ENCODE measurements at regions not wholly inside any gene's neighbourhood (a gene's known extent, or its start where the extent isn't known, plus 50 kb on each side); places are given as distances from the start of the nearest gene placed in this dataset.

DNA sequence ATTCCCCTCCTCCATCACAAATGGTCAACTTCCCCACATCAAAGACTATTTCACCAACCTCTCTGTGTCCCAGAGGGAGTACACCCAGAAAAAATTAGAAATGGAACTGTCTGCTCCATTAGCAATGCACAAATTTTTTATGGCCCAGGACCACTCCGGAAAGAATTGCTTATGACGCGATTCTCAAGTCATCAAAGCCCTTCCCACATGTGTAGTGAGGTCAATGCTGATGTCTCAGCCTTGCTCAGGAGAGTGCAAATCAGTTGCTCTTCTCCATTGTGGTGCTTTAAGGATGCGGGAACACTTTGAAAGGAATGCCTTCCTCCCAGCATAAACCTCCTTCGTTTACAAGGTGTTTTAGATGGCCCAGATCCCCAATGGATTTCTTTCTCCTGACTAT is 518.3 kb downstream of the PPARGC1A start:
- no peaks in the 10 kb centered on the region for H3K9me3 ChIP-seq (ENCODE audit: control insufficient read depth in 2 of 2, insufficient read depth in 1 of 2, low read depth in 1 of 2, low read length in 1 of 2)
- FAIRE-seq (no peak), DNase-seq (no peak)
- H3K27ac ChIP-seq (ENCODE audit: low read depth in 1 of 3, low read length in 2 of 3): no peak overlapping the region
- no peaks in the 10 kb centered on the region for H3K36me3 ChIP-seq (ENCODE audit: control insufficient read depth in 3 of 3, insufficient read depth in 2 of 3, low read depth in 1 of 3, low read length in 3 of 3)
- H3K4me1 ChIP-seq (ENCODE audit: control insufficient read depth in 3 of 3, insufficient read depth in 2 of 3, low read depth in 1 of 3, low read length in 2 of 3): no peaks in the 10 kb centered on the region
- no peak overlapping the region for H3K4me3 ChIP-seq (ENCODE audit: low read depth in 1 of 3, low read length in 3 of 3)
- H3K27me3 ChIP-seq (ENCODE audit: control insufficient read depth in 3 of 3, insufficient read depth in 3 of 3, low read length in 3 of 3): no peaks in the 10 kb centered on the region
- 82 to 92% (median 91%) methylated on average over 5 of the region's 5 CpGs for WGBS, 3 donors

DNA sequence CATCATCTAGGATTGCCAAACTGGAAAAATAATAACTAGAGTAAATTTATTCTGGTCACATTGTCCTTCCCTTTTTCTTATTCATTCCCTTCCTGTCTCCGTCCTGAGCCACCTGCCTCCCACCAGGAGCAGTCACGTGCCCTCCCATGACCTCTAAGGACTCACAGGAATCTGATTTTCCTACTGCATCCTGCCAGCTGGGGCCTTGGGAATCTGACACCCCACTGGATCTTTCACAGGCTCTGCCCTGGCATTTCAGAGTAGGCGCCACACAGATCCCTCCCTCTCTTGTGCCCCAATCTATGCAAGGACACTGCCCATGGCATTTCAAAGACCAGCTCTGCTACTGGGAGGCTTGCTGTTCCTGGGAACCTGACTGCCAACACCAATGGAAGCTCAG is 520.5 kb downstream of the PPARGC1A start:
- Histone ChIP-seq H3K27ac (ENCODE audit: low read depth in 1 of 3, low read length in 2 of 3) (no peak overlapping the region), H3K9me3 (ENCODE audit: control insufficient read depth in 2 of 2, insufficient read depth in 1 of 2, low read depth in 1 of 2, low read length in 1 of 2) (no peaks in the 10 kb centered on the region), H3K4me1 (ENCODE audit: control insufficient read depth in 3 of 3, insufficient read depth in 2 of 3, low read depth in 1 of 3, low read length in 2 of 3) (no peaks in the 10 kb centered on the region), H3K4me3 (ENCODE audit: low read depth in 1 of 3, low read length in 3 of 3) (no peak overlapping the region), H3K27me3 (ENCODE audit: control insufficient read depth in 3 of 3, insufficient read depth in 3 of 3, low read length in 3 of 3) (no peaks in the 10 kb centered on the region), H3K36me3 (ENCODE audit: control insufficient read depth in 3 of 3, insufficient read depth in 2 of 3, low read depth in 1 of 3, low read length in 3 of 3) (no peaks in the 10 kb centered on the region)
- 70 to 85% (median 74%) methylated on average over 3 of the region's 3 CpGs for WGBS, 3 donors
- DNase-seq (no peak), FAIRE-seq (no peak)

DNA sequence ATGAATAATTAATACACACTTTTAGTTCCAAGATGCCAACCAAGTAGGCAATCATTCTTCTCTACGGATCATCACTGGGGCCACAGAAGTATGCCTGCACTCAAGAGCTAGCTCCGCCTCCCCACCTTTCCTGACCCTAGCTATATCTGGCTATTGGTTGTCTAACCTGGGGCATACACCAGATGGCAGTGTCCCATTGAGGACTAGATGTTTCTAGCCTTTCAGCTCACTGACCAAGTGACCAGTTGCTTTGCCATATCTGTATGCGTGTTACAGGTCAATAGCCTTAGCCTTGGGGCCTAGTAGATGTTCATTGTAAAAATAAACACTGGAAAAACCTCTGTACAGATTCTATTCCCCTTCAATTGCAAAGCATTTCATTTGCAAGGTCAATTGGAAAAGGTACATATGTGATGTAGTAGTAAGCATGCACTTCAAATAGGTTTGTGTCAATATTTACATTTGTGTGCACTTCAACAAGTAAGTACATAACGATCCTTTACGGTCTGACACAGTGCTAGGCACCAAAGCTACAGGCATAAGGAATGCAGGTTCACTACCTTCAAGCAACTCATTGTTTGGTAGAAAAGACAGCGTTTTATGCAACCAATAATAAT is 521.7 kb downstream of the PPARGC1A start:
- Histone ChIP-seq H3K27me3 (ENCODE audit: control insufficient read depth in 3 of 3, insufficient read depth in 3 of 3, low read length in 3 of 3) (peaks cover 0 to under 1% (median 0%) of the 10 kb centered on the region in 3 donors), H3K9me3 (ENCODE audit: control insufficient read depth in 2 of 2, insufficient read depth in 1 of 2, low read depth in 1 of 2, low read length in 1 of 2) (no peaks in the 10 kb centered on the region), H3K36me3 (ENCODE audit: control insufficient read depth in 3 of 3, insufficient read depth in 2 of 3, low read depth in 1 of 3, low read length in 3 of 3) (no peaks in the 10 kb centered on the region), H3K27ac (ENCODE audit: low read depth in 1 of 3, low read length in 2 of 3) (no peak overlapping the region), H3K4me1 (ENCODE audit: control insufficient read depth in 3 of 3, insufficient read depth in 2 of 3, low read depth in 1 of 3, low read length in 2 of 3) (no peaks in the 10 kb centered on the region), H3K4me3 (ENCODE audit: low read depth in 1 of 3, low read length in 3 of 3) (no peak overlapping the region)
- whole genome bisulfite sequencing, 3 donors: 59 to 69% (median 65%) methylated on average over 6 of the region's 6 CpGs
- DNase-seq (peak; percentile 5 to 14), FAIRE-seq (no peak)

DNA sequence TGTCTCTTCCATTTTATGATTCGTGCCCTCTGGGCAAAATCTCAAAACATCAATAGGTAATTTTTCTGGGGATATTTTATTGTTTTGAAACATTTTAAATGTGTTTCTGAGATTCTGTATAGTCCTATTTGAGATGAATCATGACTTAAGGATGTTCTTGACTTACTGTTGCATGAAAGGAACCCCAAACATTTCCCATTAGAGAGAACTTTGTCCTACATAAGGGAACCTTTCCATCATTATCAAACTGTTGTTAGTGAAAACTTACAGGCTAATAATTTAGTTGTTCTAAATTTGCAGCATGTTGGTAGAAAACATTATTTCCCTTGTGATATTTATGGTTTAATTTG is 523.3 kb downstream of the PPARGC1A start:
- no peaks in the 10 kb centered on the region for H3K36me3 ChIP-seq (ENCODE audit: control insufficient read depth in 3 of 3, insufficient read depth in 2 of 3, low read depth in 1 of 3, low read length in 3 of 3)
- DNase-seq: no peak
- WGBS, 3 donors: 64 to 78% (median 77%) methylated on average over 1 of the region's 1 CpG
- no peaks in the 10 kb centered on the region for H3K4me1 ChIP-seq (ENCODE audit: control insufficient read depth in 3 of 3, insufficient read depth in 2 of 3, low read depth in 1 of 3, low read length in 2 of 3)
- H3K4me3 ChIP-seq (ENCODE audit: low read depth in 1 of 3, low read length in 3 of 3): no peak overlapping the region
- no peak overlapping the region for H3K27ac ChIP-seq (ENCODE audit: low read depth in 1 of 3, low read length in 2 of 3)
- no peak for FAIRE-seq
- peaks cover 0 to 2% (median 0%) of the 10 kb centered on the region in 3 donors for H3K27me3 ChIP-seq (ENCODE audit: control insufficient read depth in 3 of 3, insufficient read depth in 3 of 3, low read length in 3 of 3)
- no peaks in the 10 kb centered on the region for H3K9me3 ChIP-seq (ENCODE audit: control insufficient read depth in 2 of 2, insufficient read depth in 1 of 2, low read depth in 1 of 2, low read length in 1 of 2)

DNA sequence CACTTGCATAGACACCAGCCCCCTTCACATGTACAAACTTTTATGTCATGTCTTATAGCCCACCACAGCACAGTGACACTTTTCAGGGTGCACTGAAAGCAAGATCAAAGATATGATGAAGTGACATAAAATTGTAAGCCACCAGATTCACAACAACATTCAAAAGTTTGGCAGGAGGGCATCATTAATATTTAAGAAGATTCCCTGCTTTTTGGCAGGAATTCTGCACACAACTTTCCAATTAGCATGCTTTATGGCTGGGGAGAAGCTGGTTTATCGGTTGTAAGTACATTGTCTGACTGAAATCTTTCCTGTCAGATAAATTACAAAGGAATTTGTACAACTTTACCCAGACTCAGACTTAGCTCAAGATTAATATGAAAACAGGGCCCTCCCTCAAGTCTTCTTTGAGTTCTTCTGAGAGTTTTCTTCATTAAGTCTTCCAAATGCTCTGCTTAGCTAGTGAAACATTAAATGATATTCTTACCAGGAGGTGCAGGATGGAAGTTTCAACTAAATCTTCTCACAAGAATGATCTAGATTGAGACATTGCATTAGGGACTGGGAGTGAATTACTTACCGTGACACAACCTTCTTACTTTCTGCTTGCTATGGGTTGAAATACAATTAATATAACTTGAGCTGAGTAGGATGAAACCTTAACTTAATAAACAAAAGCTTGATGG is 523.8 kb downstream of the PPARGC1A start:
- DNase-seq: no peak
- Histone ChIP-seq H3K9me3 (ENCODE audit: control insufficient read depth in 2 of 2, insufficient read depth in 1 of 2, low read depth in 1 of 2, low read length in 1 of 2) (no peaks in the 10 kb centered on the region), H3K36me3 (ENCODE audit: control insufficient read depth in 3 of 3, insufficient read depth in 2 of 3, low read depth in 1 of 3, low read length in 3 of 3) (no peaks in the 10 kb centered on the region), H3K4me1 (ENCODE audit: control insufficient read depth in 3 of 3, insufficient read depth in 2 of 3, low read depth in 1 of 3, low read length in 2 of 3) (no peaks in the 10 kb centered on the region), H3K4me3 (ENCODE audit: low read depth in 1 of 3, low read length in 3 of 3) (no peak overlapping the region), H3K27ac (ENCODE audit: low read depth in 1 of 3, low read length in 2 of 3) (no peak overlapping the region), H3K27me3 (ENCODE audit: control insufficient read depth in 3 of 3, insufficient read depth in 3 of 3, low read length in 3 of 3) (peaks cover 0 to 2% (median 0%) of the 10 kb centered on the region in 3 donors)
- 68 to 77% (median 75%) methylated on average over 2 of the region's 2 CpGs for WGBS, 3 donors
- no peak for FAIRE-seq

DNA sequence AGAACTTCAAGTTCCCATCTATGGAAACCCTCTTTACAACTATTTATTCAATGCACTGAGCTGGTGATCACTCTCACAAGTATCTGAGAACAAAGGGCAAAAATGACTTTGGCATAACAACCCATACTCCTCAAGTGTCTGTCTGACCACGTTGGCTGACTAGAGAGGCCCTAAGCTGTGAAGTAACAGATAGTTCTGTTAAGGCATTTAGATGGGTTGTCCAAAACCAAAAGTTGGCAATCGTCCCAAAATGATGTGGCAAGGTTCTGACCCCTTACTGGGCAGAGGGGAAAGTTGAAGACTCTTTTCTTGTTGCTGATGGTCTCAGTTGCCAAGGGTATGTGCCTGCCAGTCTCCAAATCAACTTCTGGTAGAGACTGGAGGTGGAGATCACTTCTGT is 524.8 kb downstream of the PPARGC1A start:
- no peak for FAIRE-seq
- no peaks in the 10 kb centered on the region for H3K4me1 ChIP-seq (ENCODE audit: control insufficient read depth in 3 of 3, insufficient read depth in 2 of 3, low read depth in 1 of 3, low read length in 2 of 3)
- no peak for DNase-seq
- H3K4me3 ChIP-seq (ENCODE audit: low read depth in 1 of 3, low read length in 3 of 3): no peak overlapping the region
- H3K27ac ChIP-seq (ENCODE audit: low read depth in 1 of 3, low read length in 2 of 3): no peak overlapping the region
- no peaks in the 10 kb centered on the region for H3K36me3 ChIP-seq (ENCODE audit: control insufficient read depth in 3 of 3, insufficient read depth in 2 of 3, low read depth in 1 of 3, low read length in 3 of 3)
- WGBS, 3 donors: 26 to 57% (median 42%) methylated on average over 2 of the region's 2 CpGs
- H3K9me3 ChIP-seq (ENCODE audit: control insufficient read depth in 2 of 2, insufficient read depth in 1 of 2, low read depth in 1 of 2, low read length in 1 of 2): no peaks in the 10 kb centered on the region
- H3K27me3 ChIP-seq (ENCODE audit: control insufficient read depth in 3 of 3, insufficient read depth in 3 of 3, low read length in 3 of 3): peaks cover 0 to 2% (median 0%) of the 10 kb centered on the region in 3 donors

DNA sequence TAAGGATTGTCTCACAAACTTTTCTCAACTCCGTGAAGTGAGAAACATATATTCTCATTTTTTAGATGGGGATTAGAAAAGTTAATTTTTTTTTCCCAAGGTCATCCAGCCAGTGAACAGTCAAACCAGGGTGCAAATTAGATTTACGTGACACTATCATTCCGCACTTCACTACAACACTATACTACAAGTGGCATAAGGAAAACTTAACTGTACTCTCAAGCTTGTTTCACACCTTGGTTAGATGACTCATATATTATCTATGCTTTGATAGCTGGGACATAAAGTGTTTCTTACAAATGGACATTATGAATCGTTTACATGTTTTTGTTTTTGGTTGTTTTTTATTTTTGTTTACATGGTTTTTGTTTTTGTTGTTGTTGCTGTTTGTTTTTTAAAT is 525.7 kb downstream of the PPARGC1A start:
- no peak for FAIRE-seq
- H3K4me1 ChIP-seq (ENCODE audit: control insufficient read depth in 3 of 3, insufficient read depth in 2 of 3, low read depth in 1 of 3, low read length in 2 of 3): no peaks in the 10 kb centered on the region
- H3K27me3 ChIP-seq (ENCODE audit: control insufficient read depth in 3 of 3, insufficient read depth in 3 of 3, low read length in 3 of 3): peaks cover 0 to 2% (median 0%) of the 10 kb centered on the region in 3 donors
- no peaks in the 10 kb centered on the region for H3K36me3 ChIP-seq (ENCODE audit: control insufficient read depth in 3 of 3, insufficient read depth in 2 of 3, low read depth in 1 of 3, low read length in 3 of 3)
- WGBS, 3 donors: 87 to 88% (median 88%) methylated on average over 4 of the region's 4 CpGs
- H3K9me3 ChIP-seq (ENCODE audit: control insufficient read depth in 2 of 2, insufficient read depth in 1 of 2, low read depth in 1 of 2, low read length in 1 of 2): no peaks in the 10 kb centered on the region
- no peak overlapping the region for H3K27ac ChIP-seq (ENCODE audit: low read depth in 1 of 3, low read length in 2 of 3)
- H3K4me3 ChIP-seq (ENCODE audit: low read depth in 1 of 3, low read length in 3 of 3): no peak overlapping the region
- DNase-seq: no peak

DNA sequence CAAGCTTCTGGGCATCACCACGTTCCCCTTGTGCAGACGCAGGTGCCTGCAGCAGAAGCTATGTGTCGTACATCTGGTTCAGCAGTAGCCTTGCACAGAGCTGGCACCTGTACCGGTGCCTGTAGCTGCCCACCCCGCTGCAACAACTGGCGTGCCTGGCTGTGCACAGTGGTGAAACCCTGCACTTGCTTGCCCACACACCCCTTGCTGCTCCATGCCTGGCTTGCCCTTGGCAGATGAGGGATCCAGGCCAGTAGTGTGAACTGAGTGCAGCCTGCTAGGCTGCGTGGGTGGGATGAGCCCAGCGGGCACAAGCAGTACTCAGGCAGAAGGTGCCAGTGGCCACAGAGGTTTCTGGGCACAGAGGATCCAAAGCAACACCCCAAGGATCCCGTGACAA is 528.4 kb downstream of the PPARGC1A start:
- Histone ChIP-seq H3K27ac (ENCODE audit: low read depth in 1 of 3, low read length in 2 of 3) (no peak overlapping the region), H3K9me3 (ENCODE audit: control insufficient read depth in 2 of 2, insufficient read depth in 1 of 2, low read depth in 1 of 2, low read length in 1 of 2) (no peaks in the 10 kb centered on the region), H3K4me3 (ENCODE audit: low read depth in 1 of 3, low read length in 3 of 3) (no peak overlapping the region), H3K4me1 (ENCODE audit: control insufficient read depth in 3 of 3, insufficient read depth in 2 of 3, low read depth in 1 of 3, low read length in 2 of 3) (no peaks in the 10 kb centered on the region), H3K36me3 (ENCODE audit: control insufficient read depth in 3 of 3, insufficient read depth in 2 of 3, low read depth in 1 of 3, low read length in 3 of 3) (no peaks in the 10 kb centered on the region), H3K27me3 (ENCODE audit: control insufficient read depth in 3 of 3, insufficient read depth in 3 of 3, low read length in 3 of 3) (peaks cover 0 to 2% (median 0%) of the 10 kb centered on the region in 3 donors)
- WGBS, 3 donors: 87 to 94% (median 91%) methylated on average over 9 of the region's 9 CpGs
- no peak for FAIRE-seq
- no peak for DNase-seq

DNA sequence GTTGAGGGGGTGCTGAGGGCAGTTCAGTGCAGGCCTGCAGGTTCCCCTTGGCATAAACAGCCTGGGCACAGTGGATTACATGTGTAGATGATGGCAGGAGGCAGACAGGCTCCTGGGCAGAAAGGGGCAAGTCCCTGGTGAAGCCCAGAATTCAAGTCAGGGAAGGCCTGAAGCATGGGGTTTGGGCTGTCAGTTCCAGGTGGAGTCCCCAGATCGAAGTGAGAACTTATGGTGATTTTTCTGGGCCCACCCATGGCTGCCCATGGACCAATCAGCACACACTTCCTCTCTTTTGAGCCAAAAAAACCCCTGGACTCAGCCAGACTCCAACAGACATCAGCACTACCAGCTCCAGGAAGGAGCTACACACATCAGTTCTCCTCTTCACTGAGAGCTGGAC is 529.1 kb downstream of the PPARGC1A start:
- Histone ChIP-seq H3K4me3 (ENCODE audit: low read depth in 1 of 3, low read length in 3 of 3) (no peak overlapping the region), H3K36me3 (ENCODE audit: control insufficient read depth in 3 of 3, insufficient read depth in 2 of 3, low read depth in 1 of 3, low read length in 3 of 3) (no peaks in the 10 kb centered on the region), H3K4me1 (ENCODE audit: control insufficient read depth in 3 of 3, insufficient read depth in 2 of 3, low read depth in 1 of 3, low read length in 2 of 3) (no peaks in the 10 kb centered on the region), H3K9me3 (ENCODE audit: control insufficient read depth in 2 of 2, insufficient read depth in 1 of 2, low read depth in 1 of 2, low read length in 1 of 2) (no peaks in the 10 kb centered on the region), H3K27me3 (ENCODE audit: control insufficient read depth in 3 of 3, insufficient read depth in 3 of 3, low read length in 3 of 3) (peaks cover 0 to 2% (median 0%) of the 10 kb centered on the region in 3 donors), H3K27ac (ENCODE audit: low read depth in 1 of 3, low read length in 2 of 3) (no peak overlapping the region)
- no peak for DNase-seq
- 41 to 52% (median 45%) methylated on average over 1 of the region's 1 CpG for WGBS, 3 donors
- no peak for FAIRE-seq

Data from small intestine (tissue), 7 donors.